C4-2B (cell line): ENCODE measurements at regions not wholly inside any gene's neighbourhood (a gene's known extent, or its start where the extent isn't known, plus 50 kb on each side); places are given as distances from the start of the nearest gene placed in this dataset.

ENCODE experiments used
- CTCF ChIP-seq: fragments of 450-650 bp; conservative IDR thresholded peaks from 2 replicates; pipeline ENCODE4 v1.5.1; 2017; ENCODE audit warnings: mild to moderate bottlenecking
- ZFX ChIP-seq: fragments of 450-650 bp; IDR thresholded peaks from 2 replicates; pipeline ENCODE4 v1.6.1; 2017

- TF ChIP-seq CTCF (no peak), ZFX (no peak)
Observed at GRCh38 chr1:81577004-81577697, 223.6 kb upstream of the ADGRL2 start.
